Memory B cell (primary cell): ENCODE measurements at regions not wholly inside any gene's neighbourhood (a gene's known extent, or its start where the extent isn't known, plus 50 kb on each side); places are given as distances from the start of the nearest gene placed in this dataset.

Experiments
- ATAC-seq: fragments of 150-1000 bp; cut with Tn5 transposase; 2 replicates; pipeline ENCODE4 v1.10.0; 2021; ENCODE audit warnings: low read depth, mild to moderate bottlenecking, moderate library complexity
- DNase-seq, 2 donors: peaks; one replicate each; pipeline ENCODE4 v3.0.0; 2022; ENCODE audit warnings: low spot score in 2 of 2
- H3K27ac Mint-ChIP-seq: one replicate; pipeline ENCODE4 v1.8.0; 2022; ENCODE audit warnings: mild to moderate bottlenecking, moderate library complexity, mixed read lengths
- H3K27me3 Mint-ChIP-seq: one replicate; pipeline ENCODE4 v1.8.0; 2022; ENCODE audit warnings: mixed read lengths
- H3K36me3 Mint-ChIP-seq: one replicate; pipeline ENCODE4 v1.8.0; 2022; ENCODE audit warnings: mild to moderate bottlenecking, mixed read lengths
- H3K4me1 Mint-ChIP-seq: one replicate; pipeline ENCODE4 v1.8.0; 2022; ENCODE audit warnings: mixed read lengths
- H3K4me3 Mint-ChIP-seq: one replicate; pipeline ENCODE4 v1.8.0; 2022; ENCODE audit warnings: mild to moderate bottlenecking, moderate library complexity, mixed read lengths
- H3K9me3 Mint-ChIP-seq: one replicate; pipeline ENCODE4 v1.8.0; 2022; ENCODE audit warnings: mixed read lengths

- ATAC-seq, result no peak
- no peaks in the 10 kb centered on the region for H3K27me3 Mint-ChIP-seq
Observed at GRCh38 chr3:176568189-176568588, 629.1 kb downstream of the TBL1XR1 start.

GRCh38 chr3:176566757-176567156 is 630.5 kb downstream of the TBL1XR1 start:
- H3K36me3 Mint-ChIP-seq, result no peaks in the 10 kb centered on the region
- H3K4me3 Mint-ChIP-seq, result no peak overlapping the region
- no peak for DNase-seq
- H3K9me3 Mint-ChIP-seq, result peaks cover 4% of the 10 kb centered on the region
- H3K27me3 Mint-ChIP-seq, result no peaks in the 10 kb centered on the region
- H3K27ac Mint-ChIP-seq, result no peak overlapping the region
- ATAC-seq, result no peak
- no peaks in the 10 kb centered on the region for H3K4me1 Mint-ChIP-seq

More at GRCh38 chr3:176568189-176568588, 629.1 kb downstream of the TBL1XR1 start:
- H3K4me3 Mint-ChIP-seq, result no peak overlapping the region
- H3K9me3 Mint-ChIP-seq, result peaks cover 3% of the 10 kb centered on the region
- no peak for DNase-seq
- no peaks in the 10 kb centered on the region for H3K4me1 Mint-ChIP-seq
- H3K36me3 Mint-ChIP-seq, result no peaks in the 10 kb centered on the region
- no peak overlapping the region for H3K27ac Mint-ChIP-seq

GRCh38 chr3:176562331-176562730 is 635.0 kb downstream of the TBL1XR1 start:
- H3K4me1 Mint-ChIP-seq, result no peaks in the 10 kb centered on the region
- H3K36me3 Mint-ChIP-seq, result no peaks in the 10 kb centered on the region
- no peak overlapping the region for H3K27ac Mint-ChIP-seq
- H3K27me3 Mint-ChIP-seq, result no peaks in the 10 kb centered on the region
- H3K4me3 Mint-ChIP-seq, result no peak overlapping the region
- DNase-seq, result no peak
- no peak for ATAC-seq
- peaks cover 4% of the 10 kb centered on the region for H3K9me3 Mint-ChIP-seq

- no peaks in the 10 kb centered on the region for H3K27me3 Mint-ChIP-seq
- ATAC-seq, result no peak
- no peak for DNase-seq
- H3K4me3 Mint-ChIP-seq, result no peak overlapping the region
- H3K9me3 Mint-ChIP-seq, result peaks cover 4% of the 10 kb centered on the region
- no peak overlapping the region for H3K27ac Mint-ChIP-seq
- H3K36me3 Mint-ChIP-seq, result no peaks in the 10 kb centered on the region
- no peaks in the 10 kb centered on the region for H3K4me1 Mint-ChIP-seq
Observed at GRCh38 chr3:176561826-176562225, 635.5 kb downstream of the TBL1XR1 start.

- no peaks in the 10 kb centered on the region for H3K36me3 Mint-ChIP-seq
- H3K27ac Mint-ChIP-seq, result no peak overlapping the region
- no peak for DNase-seq
- no peaks in the 10 kb centered on the region for H3K4me1 Mint-ChIP-seq
- no peaks in the 10 kb centered on the region for H3K9me3 Mint-ChIP-seq
- no peak for ATAC-seq
- no peak overlapping the region for H3K4me3 Mint-ChIP-seq
- no peaks in the 10 kb centered on the region for H3K27me3 Mint-ChIP-seq
Observed at GRCh38 chr3:176554791-176555654, 642.3 kb downstream of the TBL1XR1 start.

GRCh38 chr3:176554264-176554663 is 643.0 kb downstream of the TBL1XR1 start:
- H3K4me3 Mint-ChIP-seq, result no peak overlapping the region
- ATAC-seq, result no peak
- H3K4me1 Mint-ChIP-seq, result no peaks in the 10 kb centered on the region
- DNase-seq, result no peak
- no peaks in the 10 kb centered on the region for H3K36me3 Mint-ChIP-seq
- no peak overlapping the region for H3K27ac Mint-ChIP-seq
- H3K9me3 Mint-ChIP-seq, result no peaks in the 10 kb centered on the region
- no peaks in the 10 kb centered on the region for H3K27me3 Mint-ChIP-seq

- H3K4me1 Mint-ChIP-seq, result no peaks in the 10 kb centered on the region
- H3K27me3 Mint-ChIP-seq, result no peaks in the 10 kb centered on the region
- H3K4me3 Mint-ChIP-seq, result no peak overlapping the region
- no peak for ATAC-seq
- H3K9me3 Mint-ChIP-seq, result peaks cover 6% of the 10 kb centered on the region
- H3K27ac Mint-ChIP-seq, result no peak overlapping the region
- no peaks in the 10 kb centered on the region for H3K36me3 Mint-ChIP-seq
- DNase-seq, result no peak
Observed at GRCh38 chr3:176526942-176527341, 670.3 kb downstream of the TBL1XR1 start.

GRCh38 chr3:176526225-176526624 is 671.1 kb downstream of the TBL1XR1 start:
- Mint-ChIP-seq H3K27me3 (no peaks in the 10 kb centered on the region), H3K4me1 (no peaks in the 10 kb centered on the region), H3K27ac (no peak overlapping the region), H3K4me3 (no peak overlapping the region), H3K9me3 (peaks cover 6% of the 10 kb centered on the region), H3K36me3 (no peaks in the 10 kb centered on the region)
- no peak for DNase-seq
- ATAC-seq, result no peak

- Mint-ChIP-seq H3K36me3 (no peaks in the 10 kb centered on the region), H3K27me3 (no peaks in the 10 kb centered on the region), H3K9me3 (peaks cover 4% of the 10 kb centered on the region), H3K27ac (no peak overlapping the region), H3K4me1 (no peaks in the 10 kb centered on the region), H3K4me3 (no peak overlapping the region)
- DNase-seq (no peak), ATAC-seq (no peak)
Observed at GRCh38 chr3:176523114-176523513, 674.2 kb downstream of the TBL1XR1 start.

GRCh38 chr3:176522436-176522835 is 674.8 kb downstream of the TBL1XR1 start:
- Mint-ChIP-seq H3K36me3 (no peaks in the 10 kb centered on the region), H3K27me3 (no peaks in the 10 kb centered on the region), H3K4me3 (no peak overlapping the region), H3K9me3 (peaks cover 4% of the 10 kb centered on the region), H3K4me1 (no peaks in the 10 kb centered on the region), H3K27ac (no peak overlapping the region)
- DNase-seq, result no peak
- no peak for ATAC-seq

- Mint-ChIP-seq H3K27ac (no peak overlapping the region), H3K9me3 (peaks cover 4% of the 10 kb centered on the region), H3K4me1 (no peaks in the 10 kb centered on the region), H3K36me3 (no peaks in the 10 kb centered on the region), H3K4me3 (no peak overlapping the region), H3K27me3 (no peaks in the 10 kb centered on the region)
- no peak for DNase-seq
- no peak for ATAC-seq
Observed at GRCh38 chr3:176521531-176522175, 675.6 kb downstream of the TBL1XR1 start.

GRCh38 chr3:176514297-176514696 is 683.0 kb downstream of the TBL1XR1 start:
- no peak for ATAC-seq
- Mint-ChIP-seq H3K4me3 (no peak overlapping the region), H3K9me3 (peaks cover 5% of the 10 kb centered on the region), H3K27ac (no peak overlapping the region), H3K36me3 (no peaks in the 10 kb centered on the region), H3K4me1 (no peaks in the 10 kb centered on the region), H3K27me3 (no peaks in the 10 kb centered on the region)
- no peak for DNase-seq

GRCh38 chr3:176513604-176514003 is 683.7 kb downstream of the TBL1XR1 start:
- H3K27ac Mint-ChIP-seq, result no peak overlapping the region
- no peak overlapping the region for H3K4me3 Mint-ChIP-seq
- ATAC-seq (no peak), DNase-seq (peak in 1 of 2 donors; percentile 11)
- H3K36me3 Mint-ChIP-seq, result no peaks in the 10 kb centered on the region
- H3K27me3 Mint-ChIP-seq, result no peaks in the 10 kb centered on the region
- peaks cover 5% of the 10 kb centered on the region for H3K9me3 Mint-ChIP-seq
- H3K4me1 Mint-ChIP-seq, result no peaks in the 10 kb centered on the region

- H3K4me1 Mint-ChIP-seq, result no peaks in the 10 kb centered on the region
- no peak for DNase-seq
- ATAC-seq, result no peak
- no peak overlapping the region for H3K4me3 Mint-ChIP-seq
- H3K36me3 Mint-ChIP-seq, result no peaks in the 10 kb centered on the region
- no peaks in the 10 kb centered on the region for H3K27me3 Mint-ChIP-seq
- no peak overlapping the region for H3K27ac Mint-ChIP-seq
- H3K9me3 Mint-ChIP-seq, result peaks cover 4% of the 10 kb centered on the region
Observed at GRCh38 chr3:176512037-176512436, 685.2 kb downstream of the TBL1XR1 start.
